HG03565 (cell line): ENCODE measurements at regions not wholly inside any gene's neighbourhood (a gene's known extent, or its start where the extent isn't known, plus 50 kb on each side); places are given as distances from the start of the nearest gene placed in this dataset.

ENCODE experiments used
- ATAC-seq: cut with Tn5 transposase; IDR thresholded peaks from one replicate; pipeline ENCODE4 v1.9.1; 2021; ENCODE audit warnings: mild to moderate bottlenecking, moderate library complexity; ENCODE audit not compliant: unreplicated experiment

GRCh38 chr9:82538634-82539033, 524.3 kb downstream of the RASEF start:
- no peak for ATAC-seq

- ATAC-seq: no peak
These were observed 523.8 kb downstream of the RASEF start for GRCh38 chr9:82539146-82539545.

- no peak for ATAC-seq
These were observed 522.9 kb downstream of the RASEF start for GRCh38 chr9:82539856-82540579.

- no peak for ATAC-seq
These were observed 519.2 kb downstream of the RASEF start for GRCh38 chr9:82543726-82544125.

GRCh38 chr9:82546136-82546535, 516.8 kb downstream of the RASEF start:
- no peak for ATAC-seq

DNA sequence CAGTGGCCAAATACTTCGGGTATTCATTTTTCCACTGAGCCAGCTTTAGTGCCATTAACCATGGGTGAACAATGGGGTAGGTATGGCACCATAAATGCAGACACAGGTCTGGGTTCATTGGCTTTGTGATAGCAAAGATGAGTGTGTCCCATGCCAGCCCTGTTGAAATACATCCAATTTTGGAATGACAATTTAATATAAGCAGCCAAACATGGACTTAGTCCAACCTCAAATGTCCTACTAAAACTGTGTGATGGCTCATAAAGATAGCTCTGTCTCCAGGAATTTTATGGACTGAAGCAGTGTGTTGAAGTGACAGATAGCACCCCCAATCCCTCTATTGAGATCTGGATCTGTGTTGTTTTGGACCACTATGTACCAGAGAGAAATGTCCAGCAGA, 514.9 kb downstream of the RASEF start:
- no peak for ATAC-seq

- ATAC-seq: no peak
These were observed 513.6 kb downstream of the RASEF start for GRCh38 chr9:82549174-82549821.

GRCh38 chr9:82552784-82553183, 510.2 kb downstream of the RASEF start:
- no peak for ATAC-seq

- ATAC-seq: no peak
These were observed 509.1 kb downstream of the RASEF start for GRCh38 chr9:82553654-82554366.

- no peak for ATAC-seq
These were observed 508.6 kb downstream of the RASEF start for GRCh38 chr9:82554381-82554780.

GRCh38 chr9:82555031-82555430, 507.9 kb downstream of the RASEF start:
- no peak for ATAC-seq

DNA sequence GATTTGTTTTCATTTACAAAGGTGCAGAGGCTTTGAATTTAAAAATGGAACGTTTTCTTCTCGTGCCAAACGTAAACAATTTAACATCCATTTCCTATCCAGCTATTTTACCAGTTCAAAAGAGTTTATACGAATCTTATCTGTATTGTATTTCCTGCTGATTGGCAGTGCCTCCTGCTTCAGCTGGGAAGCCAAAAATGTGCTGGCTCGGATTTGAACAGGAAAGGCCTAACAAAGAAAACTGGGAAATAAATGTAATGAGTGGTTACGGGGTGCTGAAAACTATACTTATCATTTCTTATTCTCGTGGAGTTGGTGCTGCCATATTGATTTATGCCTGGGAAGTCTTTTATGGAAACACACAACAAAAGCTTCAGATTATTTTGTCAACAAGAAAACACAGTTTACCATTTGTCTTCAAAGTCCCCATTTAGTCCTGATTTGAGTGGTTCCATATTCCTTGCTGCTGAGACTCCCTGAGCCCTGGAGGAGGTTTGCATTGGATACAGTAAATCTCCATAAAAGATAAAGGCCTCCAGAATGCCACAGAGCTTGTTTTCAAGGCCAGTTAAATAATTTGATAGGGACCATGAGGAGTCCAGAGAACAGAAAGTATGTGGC, 507.4 kb downstream of the RASEF start:
- ATAC-seq: no peak

GRCh38 chr9:82558346-82558745, 504.6 kb downstream of the RASEF start:
- ATAC-seq: no peak

DNA sequence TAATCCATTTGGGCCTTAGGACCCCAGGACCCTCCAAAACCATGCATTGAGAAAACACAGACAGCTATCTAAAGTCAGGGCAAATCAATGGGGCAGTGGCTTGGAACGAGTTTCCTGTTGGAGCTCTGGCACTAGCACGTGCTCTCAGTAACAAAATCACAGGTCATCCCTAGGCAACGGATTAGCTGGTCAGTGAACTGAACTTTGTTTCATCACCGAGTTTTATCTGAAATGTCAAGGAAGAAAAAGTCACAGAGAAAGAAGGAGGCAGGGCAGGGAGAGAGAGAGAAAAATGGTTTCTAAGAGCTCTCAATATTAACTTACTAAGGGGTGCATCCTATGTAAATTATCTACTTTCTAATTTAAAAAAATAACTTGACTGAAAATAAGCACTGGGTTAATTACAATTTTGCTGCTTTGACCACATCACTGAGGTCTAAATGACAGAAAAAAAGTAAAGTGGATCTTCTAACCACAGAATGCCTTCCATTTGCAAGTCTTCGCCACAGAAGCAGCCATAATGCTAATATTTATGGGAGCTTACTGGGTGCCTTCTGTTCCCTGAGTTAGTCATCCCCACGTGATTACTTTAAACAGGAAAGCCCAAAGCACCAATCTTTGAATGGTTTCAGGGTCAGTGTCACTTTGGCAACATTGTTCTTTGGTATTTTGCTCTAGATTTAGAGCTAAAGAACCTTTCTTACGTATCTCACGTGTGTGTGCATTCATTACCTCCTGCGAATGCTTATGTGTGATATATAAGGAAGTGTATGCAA, 503.9 kb downstream of the RASEF start:
- ATAC-seq: no peak

GRCh38 chr9:82560036-82560435, 502.9 kb downstream of the RASEF start:
- ATAC-seq: no peak

GRCh38 chr9:82560457-82560904, 502.5 kb downstream of the RASEF start:
- no peak for ATAC-seq

DNA sequence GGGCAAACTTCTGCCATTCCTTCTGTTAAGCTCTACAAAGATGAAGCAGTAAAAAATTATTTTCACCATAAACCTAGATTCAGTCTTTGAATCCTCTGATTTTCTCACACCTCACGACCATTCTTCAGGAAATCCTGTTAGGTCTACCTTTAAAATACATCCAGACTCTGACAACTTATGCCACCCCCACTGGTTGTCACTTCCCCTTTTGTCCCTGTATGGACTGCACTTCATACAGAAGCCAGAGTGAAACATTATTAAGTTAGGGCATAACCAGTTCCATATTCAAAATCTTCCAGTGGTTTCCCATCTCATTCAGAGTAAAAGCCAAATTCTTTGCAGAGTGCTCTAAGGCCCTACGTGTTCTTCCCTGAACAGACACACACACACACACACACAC, 499.8 kb downstream of the RASEF start:
- ATAC-seq: no peak

DNA sequence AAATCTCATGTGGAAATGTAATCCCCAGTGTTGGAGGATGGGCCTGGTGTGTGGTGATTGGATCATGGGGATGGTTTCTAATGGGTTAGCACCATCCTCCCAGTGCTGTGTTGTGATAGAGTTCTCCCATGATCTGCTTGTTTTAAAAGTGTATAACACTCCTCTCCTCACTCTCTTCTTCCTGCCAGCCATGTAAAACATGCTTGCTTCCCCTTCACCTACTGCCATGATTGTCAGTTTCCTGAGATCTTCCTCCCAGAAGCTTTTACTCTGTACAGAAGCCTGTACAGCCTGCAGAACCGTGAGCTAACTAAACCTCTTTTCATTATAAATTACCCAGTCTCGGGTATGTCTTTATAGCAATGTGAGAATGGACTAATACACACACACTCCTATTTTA, 499.1 kb downstream of the RASEF start:
- no peak for ATAC-seq

DNA sequence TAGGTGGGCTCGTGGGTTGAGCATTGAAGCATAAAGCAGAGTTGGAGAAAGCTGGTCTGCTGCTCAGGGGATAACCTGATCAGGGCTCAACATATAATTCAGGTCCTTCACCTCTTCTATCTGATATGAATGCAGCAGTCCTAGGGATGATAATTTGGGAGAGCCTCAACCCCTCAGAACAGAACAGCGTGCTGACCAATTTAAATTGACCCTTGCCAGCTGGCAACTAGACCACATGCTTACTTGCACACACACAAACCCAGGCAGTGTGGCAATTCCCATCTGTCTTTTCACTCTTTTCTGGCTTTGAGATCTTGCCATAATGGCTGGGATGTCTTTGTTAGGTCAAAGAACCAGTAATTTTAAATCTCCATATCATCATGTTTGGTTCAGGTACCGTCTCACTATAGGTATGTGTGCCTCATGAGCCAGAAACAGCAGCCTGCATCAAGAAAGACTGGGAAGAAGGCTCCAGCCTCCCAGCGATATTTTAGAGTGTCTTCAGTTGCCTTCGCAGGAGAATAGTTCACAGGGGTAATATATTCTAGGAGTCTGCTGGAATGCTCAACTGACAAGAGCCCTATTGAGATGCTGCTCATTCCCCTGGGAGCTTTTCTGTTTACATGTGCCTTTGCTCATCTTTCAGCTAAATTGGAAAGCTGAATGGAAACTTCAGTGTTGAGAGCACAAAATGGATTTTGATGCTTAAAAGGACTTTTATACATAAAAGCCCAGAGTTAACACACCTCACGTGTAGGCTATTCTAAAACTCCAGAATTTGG, 497.6 kb downstream of the RASEF start:
- no peak for ATAC-seq

GRCh38 chr9:82567953-82568352, 495.0 kb downstream of the RASEF start:
- no peak for ATAC-seq
